NB4 (cell line): ENCODE measurements at regions not wholly inside any gene's neighbourhood (a gene's known extent, or its start where the extent isn't known, plus 50 kb on each side); places are given as distances from the start of the nearest gene placed in this dataset.
A peak's percentile ranks its signal among the peaks of the same experiment; 100 is the strongest.

Experiments used
- DNase-seq: peaks from one replicate; pipeline ENCODE4 v3.0.0; 2010; ENCODE audit warnings: low read depth
- H3K4me3 ChIP-seq: one replicate; pipeline ENCODE4 v1.5.1; 2011; ENCODE audit warnings: mild to moderate bottlenecking, low read depth, low read length, moderate library complexity
- MYC ChIP-seq: IDR thresholded peaks from 2 replicates; pipeline ENCODE4 v1.6.1; 2011; ENCODE audit warnings: low read depth, low read length
- POLR2A ChIP-seq: IDR thresholded peaks from 2 replicates; pipeline ENCODE4 v1.6.1; 2011; ENCODE audit warnings: mild to moderate bottlenecking; ENCODE audit not compliant: insufficient read length; ENCODE audit errors: extremely low read depth
- TF ChIP-seq, protein P1 (sequence below): IDR thresholded peaks from one replicate; pipeline ENCODE4 v1.5.1; 2012; ENCODE audit warnings: low read depth, low read length
- TF ChIP-seq, protein P2 (sequence below): IDR thresholded peaks from 2 replicates; pipeline ENCODE4 v1.6.1; 2011; ENCODE audit warnings: low read depth, low read length

DNA sequence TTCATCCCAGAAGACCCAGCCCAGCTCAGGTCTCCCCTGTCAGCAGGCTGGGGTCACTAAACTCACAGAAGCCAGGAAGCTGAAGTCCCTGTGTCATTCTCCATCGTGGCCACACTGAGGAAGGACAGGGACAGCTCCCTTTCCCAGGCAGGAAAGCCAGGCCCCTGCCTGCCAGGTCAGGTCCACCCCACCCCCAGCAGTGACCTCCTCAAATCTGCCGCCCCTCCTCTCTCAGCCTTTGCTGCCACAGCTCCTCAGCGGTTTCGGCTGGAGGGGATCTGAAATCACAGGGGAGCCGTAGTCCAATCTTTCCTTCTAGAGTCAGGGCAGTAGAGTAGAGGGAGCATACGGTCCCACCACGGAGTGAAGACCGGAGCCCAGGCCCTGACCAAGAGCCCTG is 150.9 kb upstream of the UNC5B start:
- DNase-seq, result no peak
- no peak overlapping the region for H3K4me3 ChIP-seq
- no peak for TF ChIP-seq POLR2A
- TF ChIP-seq, protein P1, sequence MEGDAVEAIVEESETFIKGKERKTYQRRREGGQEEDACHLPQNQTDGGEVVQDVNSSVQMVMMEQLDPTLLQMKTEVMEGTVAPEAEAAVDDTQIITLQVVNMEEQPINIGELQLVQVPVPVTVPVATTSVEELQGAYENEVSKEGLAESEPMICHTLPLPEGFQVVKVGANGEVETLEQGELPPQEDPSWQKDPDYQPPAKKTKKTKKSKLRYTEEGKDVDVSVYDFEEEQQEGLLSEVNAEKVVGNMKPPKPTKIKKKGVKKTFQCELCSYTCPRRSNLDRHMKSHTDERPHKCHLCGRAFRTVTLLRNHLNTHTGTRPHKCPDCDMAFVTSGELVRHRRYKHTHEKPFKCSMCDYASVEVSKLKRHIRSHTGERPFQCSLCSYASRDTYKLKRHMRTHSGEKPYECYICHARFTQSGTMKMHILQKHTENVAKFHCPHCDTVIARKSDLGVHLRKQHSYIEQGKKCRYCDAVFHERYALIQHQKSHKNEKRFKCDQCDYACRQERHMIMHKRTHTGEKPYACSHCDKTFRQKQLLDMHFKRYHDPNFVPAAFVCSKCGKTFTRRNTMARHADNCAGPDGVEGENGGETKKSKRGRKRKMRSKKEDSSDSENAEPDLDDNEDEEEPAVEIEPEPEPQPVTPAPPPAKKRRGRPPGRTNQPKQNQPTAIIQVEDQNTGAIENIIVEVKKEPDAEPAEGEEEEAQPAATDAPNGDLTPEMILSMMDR, result no peak
- no peak for TF ChIP-seq MYC
- TF ChIP-seq, protein P2, sequence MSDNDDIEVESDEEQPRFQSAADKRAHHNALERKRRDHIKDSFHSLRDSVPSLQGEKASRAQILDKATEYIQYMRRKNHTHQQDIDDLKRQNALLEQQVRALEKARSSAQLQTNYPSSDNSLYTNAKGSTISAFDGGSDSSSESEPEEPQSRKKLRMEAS, result no peak

DNA sequence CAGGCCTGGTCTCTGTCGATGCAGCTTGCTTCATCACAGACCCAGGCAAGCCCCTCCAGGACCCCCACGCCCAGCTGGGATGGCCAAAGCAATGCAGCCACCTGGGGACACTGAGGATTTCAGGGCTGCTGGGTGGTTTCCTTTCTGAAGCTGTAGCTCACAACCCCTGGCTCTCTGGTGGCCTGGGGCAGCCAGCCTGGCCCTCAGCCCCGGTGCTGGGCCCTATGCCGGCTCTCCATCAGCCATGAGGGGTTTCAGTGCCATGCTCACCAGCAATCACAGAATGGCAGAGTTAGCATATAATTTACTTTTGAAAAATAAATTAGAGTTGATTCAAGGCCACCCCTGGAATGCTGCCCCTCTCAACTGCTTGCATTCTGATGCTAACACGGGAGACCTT is 150.2 kb upstream of the UNC5B start:
- no peak for DNase-seq
- H3K4me3 ChIP-seq, result no peak overlapping the region

DNA sequence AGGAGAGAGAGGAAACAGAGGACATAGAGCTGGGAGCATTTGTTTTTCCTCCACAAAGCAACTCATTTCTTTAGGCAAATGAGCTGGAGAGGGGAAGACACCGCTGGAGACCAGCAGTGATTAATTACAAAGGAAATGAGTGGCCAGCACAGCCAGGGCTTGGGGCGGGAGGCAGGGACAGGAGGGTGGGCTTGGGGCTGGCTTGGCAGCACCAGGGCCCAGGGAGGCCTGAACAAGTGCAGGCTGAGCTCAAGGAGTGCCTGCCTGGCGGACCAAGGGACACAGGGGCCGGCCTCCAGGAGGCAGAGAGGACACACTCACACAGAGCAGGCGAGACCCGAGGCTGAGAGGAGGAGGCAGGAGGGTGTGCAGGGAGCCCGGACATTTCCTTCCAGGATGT is 149.0 kb upstream of the UNC5B start:
- TF ChIP-seq, protein P1, result no peak
- no peak for TF ChIP-seq MYC
- TF ChIP-seq, protein P2, result no peak
- TF ChIP-seq POLR2A, result no peak
- no peak for DNase-seq
- no peak overlapping the region for H3K4me3 ChIP-seq

More for the DNA sequence above, 150.2 kb upstream of the UNC5B start:
- TF ChIP-seq, protein P2, result no peak
- no peak for TF ChIP-seq POLR2A
- TF ChIP-seq, protein P1, result no peak
- TF ChIP-seq MYC, result no peak

DNA sequence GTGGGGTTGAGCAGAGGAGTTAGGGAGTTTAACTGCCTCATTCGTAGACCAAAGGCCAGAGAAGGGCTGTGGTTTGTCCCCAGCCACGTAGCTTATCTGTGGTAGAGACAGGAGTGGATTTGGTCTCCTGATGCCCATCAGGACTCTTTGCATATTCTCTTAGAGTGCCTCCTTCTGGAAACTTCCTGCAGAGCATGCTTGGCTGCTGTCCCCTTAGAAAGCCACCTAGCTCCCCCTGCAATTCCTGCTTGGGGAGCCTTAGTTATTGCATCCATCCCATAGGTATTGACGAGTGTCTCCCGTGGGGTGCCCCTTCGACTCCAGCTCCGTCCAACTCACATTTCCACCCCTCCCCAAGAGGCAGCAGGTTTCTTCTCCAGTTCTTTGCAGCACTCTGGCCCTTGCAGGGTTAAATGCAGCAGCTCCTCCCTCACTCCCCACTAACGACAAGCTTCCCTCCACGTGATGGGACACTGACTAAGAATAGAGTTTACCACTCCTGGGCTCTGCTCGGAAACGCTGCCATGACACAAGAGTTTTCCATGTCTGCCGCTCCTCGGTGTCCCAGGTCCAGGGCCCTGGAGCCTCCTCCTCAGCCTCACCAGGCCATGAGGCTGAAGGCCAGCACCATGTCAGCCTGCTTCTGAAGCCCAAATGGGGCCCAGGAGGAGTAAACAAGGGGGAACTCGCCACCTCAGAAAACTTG is 147.8 kb upstream of the UNC5B start:
- peak; percentile 15 for DNase-seq
- TF ChIP-seq POLR2A (no peak), MYC (no peak)
- TF ChIP-seq, protein P2, result no peak
- TF ChIP-seq, protein P1, result peak; percentile 25
- H3K4me3 ChIP-seq, result no peak overlapping the region

DNA sequence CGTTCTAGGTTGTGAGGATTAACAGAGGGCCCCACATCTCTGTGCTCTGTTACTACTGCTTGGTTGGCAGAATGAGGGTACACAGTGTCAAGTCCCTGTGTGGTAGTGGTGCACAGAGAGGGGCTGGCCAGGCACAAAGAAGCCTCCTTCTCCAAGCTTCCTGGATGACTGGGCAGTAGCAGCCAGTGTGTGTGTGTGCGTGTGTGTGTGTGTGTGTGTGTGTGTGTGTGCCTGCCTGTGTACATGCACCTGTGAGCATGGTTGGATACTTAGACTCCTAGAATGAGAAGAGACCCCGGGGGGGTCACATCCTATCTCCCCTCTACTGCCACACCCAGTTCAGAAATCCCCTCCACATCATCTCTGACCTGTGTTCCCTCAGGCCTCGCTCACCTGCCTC is 146.7 kb upstream of the UNC5B start:
- DNase-seq, result no peak
- TF ChIP-seq MYC (no peak), POLR2A (no peak)
- TF ChIP-seq, protein P2, result no peak
- TF ChIP-seq, protein P1, result no peak
- no peak overlapping the region for H3K4me3 ChIP-seq
